Panc1 (cell line): ENCODE measurements at regions not wholly inside any gene's neighbourhood (a gene's known extent, or its start where the extent isn't known, plus 50 kb on each side); places are given as distances from the start of the nearest gene placed in this dataset.

ENCODE experiments used
- POLR2AphosphoS5 ChIP-seq: IDR thresholded peaks from 2 replicates; pipeline ENCODE4 v1.6.1; 2012; ENCODE audit warnings: mild to moderate bottlenecking, low read depth, low read length, moderate library complexity
- SIN3A ChIP-seq: IDR thresholded peaks from 2 replicates; pipeline ENCODE4 v1.6.1; 2012; ENCODE audit warnings: low read depth, mild to moderate bottlenecking, low read length, moderate library complexity, borderline replicate concordance; ENCODE audit not compliant: insufficient read depth
- TCF7L2 ChIP-seq: IDR thresholded peaks from 2 replicates; pipeline ENCODE4 v1.6.1; 2011; ENCODE audit warnings: mild to moderate bottlenecking, low read depth, low read length, inconsistent platforms
- TF ChIP-seq, protein P1 (sequence below): fragments of 450-650 bp; IDR thresholded peaks from 2 replicates; pipeline ENCODE4 v1.5.1; 2017; ENCODE audit warnings: mild to moderate bottlenecking
- TF ChIP-seq, protein P2 (sequence below), 2 experiments: IDR thresholded peaks; 2 replicates each; pipeline ENCODE4 v1.6.1; 2011 to 2012; ENCODE audit warnings: low read depth in 2 of 2, control low read depth in 1 of 2, low read length in 1 of 2, mild to moderate bottlenecking in 1 of 2, moderate library complexity in 1 of 2; ENCODE audit not compliant: insufficient read depth in 1 of 2

DNA sequence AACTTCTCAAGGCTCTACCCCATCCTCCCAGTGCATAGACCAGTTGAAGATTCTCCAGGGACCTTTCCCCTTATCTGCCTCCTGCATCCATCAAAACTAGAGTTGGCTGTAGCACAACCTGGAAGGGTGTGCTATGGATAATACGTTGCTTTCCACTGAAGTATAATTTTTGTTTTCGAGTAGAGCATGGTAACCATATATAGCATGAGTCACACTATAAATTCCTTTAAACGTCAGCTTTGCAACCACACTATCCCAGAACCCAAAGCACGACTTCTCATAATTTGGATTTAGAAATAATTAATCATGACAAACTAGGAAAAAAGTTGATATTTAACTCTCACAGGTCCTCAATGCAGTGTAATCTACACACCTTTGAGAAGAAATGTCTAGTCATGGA, 138.3 kb upstream of the NBEA start:
- TF ChIP-seq, protein P1, sequence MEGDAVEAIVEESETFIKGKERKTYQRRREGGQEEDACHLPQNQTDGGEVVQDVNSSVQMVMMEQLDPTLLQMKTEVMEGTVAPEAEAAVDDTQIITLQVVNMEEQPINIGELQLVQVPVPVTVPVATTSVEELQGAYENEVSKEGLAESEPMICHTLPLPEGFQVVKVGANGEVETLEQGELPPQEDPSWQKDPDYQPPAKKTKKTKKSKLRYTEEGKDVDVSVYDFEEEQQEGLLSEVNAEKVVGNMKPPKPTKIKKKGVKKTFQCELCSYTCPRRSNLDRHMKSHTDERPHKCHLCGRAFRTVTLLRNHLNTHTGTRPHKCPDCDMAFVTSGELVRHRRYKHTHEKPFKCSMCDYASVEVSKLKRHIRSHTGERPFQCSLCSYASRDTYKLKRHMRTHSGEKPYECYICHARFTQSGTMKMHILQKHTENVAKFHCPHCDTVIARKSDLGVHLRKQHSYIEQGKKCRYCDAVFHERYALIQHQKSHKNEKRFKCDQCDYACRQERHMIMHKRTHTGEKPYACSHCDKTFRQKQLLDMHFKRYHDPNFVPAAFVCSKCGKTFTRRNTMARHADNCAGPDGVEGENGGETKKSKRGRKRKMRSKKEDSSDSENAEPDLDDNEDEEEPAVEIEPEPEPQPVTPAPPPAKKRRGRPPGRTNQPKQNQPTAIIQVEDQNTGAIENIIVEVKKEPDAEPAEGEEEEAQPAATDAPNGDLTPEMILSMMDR = no peak
- TF ChIP-seq POLR2AphosphoS5 (no peak), TCF7L2 (no peak), SIN3A (no peak)
- TF ChIP-seq, protein P2, sequence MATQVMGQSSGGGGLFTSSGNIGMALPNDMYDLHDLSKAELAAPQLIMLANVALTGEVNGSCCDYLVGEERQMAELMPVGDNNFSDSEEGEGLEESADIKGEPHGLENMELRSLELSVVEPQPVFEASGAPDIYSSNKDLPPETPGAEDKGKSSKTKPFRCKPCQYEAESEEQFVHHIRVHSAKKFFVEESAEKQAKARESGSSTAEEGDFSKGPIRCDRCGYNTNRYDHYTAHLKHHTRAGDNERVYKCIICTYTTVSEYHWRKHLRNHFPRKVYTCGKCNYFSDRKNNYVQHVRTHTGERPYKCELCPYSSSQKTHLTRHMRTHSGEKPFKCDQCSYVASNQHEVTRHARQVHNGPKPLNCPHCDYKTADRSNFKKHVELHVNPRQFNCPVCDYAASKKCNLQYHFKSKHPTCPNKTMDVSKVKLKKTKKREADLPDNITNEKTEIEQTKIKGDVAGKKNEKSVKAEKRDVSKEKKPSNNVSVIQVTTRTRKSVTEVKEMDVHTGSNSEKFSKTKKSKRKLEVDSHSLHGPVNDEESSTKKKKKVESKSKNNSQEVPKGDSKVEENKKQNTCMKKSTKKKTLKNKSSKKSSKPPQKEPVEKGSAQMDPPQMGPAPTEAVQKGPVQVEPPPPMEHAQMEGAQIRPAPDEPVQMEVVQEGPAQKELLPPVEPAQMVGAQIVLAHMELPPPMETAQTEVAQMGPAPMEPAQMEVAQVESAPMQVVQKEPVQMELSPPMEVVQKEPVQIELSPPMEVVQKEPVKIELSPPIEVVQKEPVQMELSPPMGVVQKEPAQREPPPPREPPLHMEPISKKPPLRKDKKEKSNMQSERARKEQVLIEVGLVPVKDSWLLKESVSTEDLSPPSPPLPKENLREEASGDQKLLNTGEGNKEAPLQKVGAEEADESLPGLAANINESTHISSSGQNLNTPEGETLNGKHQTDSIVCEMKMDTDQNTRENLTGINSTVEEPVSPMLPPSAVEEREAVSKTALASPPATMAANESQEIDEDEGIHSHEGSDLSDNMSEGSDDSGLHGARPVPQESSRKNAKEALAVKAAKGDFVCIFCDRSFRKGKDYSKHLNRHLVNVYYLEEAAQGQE (IDR thresholded peaks at IDR 0.05; ENCODE audit: insufficient read depth in 1 of 2, low read depth in 2 of 2, low read length in 1 of 2) = no peak
